MCF 10A (cell line): ENCODE measurements at regions not wholly inside any gene's neighbourhood (a gene's known extent, or its start where the extent isn't known, plus 50 kb on each side); places are given as distances from the start of the nearest gene placed in this dataset.

Source experiments
- BruUV-seq: library from RNA; stranded (reverse); fragments of 400-500 nt; replicated peaks from 2 replicates; lab custom pipeline; 2021; lab: Mats Ljungman, UMichigan
- CTCF ChIA-PET: fragments of 300-600 bp; sonication (Branson Sonifier 250); formaldehyde crosslinking; extraction: SDS; loops from one replicate; lab custom pipeline; 2021; ENCODE audit warnings: antibody characterized with exemption, inconsistent platforms; lab: Yijun Ruan, JAX
- POLR2A ChIA-PET: fragments of 300-600, 350-650 bp; sonication (Branson Sonifier 250); formaldehyde crosslinking; extraction: SDS; loops from one replicate; lab custom pipeline; 2020; ENCODE audit warnings: antibody characterized with exemption, inconsistent platforms; lab: Yijun Ruan, JAX
- DNase-seq: peaks from one replicate; pipeline ENCODE4 v3.0.0-alpha.2; 2018; ENCODE audit not compliant: unreplicated experiment
- H3K27ac Mint-ChIP-seq: one replicate; pipeline ENCODE4 v1.8.0; 2022; ENCODE audit warnings: mild to moderate bottlenecking, low read depth, mixed read lengths; ENCODE audit not compliant: unreplicated experiment
- H3K27me3 Mint-ChIP-seq: one replicate; pipeline ENCODE4 v1.8.0; 2022; ENCODE audit warnings: mixed read lengths; ENCODE audit not compliant: insufficient read depth, unreplicated experiment
- H3K36me3 Mint-ChIP-seq: one replicate; pipeline ENCODE4 v1.8.0; 2022; ENCODE audit warnings: mild to moderate bottlenecking, moderate library complexity, mixed read lengths; ENCODE audit not compliant: insufficient read depth, unreplicated experiment
- H3K4me1 Mint-ChIP-seq: one replicate; pipeline ENCODE4 v1.8.0; 2022; ENCODE audit warnings: mixed read lengths; ENCODE audit not compliant: insufficient read depth, unreplicated experiment
- H3K4me3 Mint-ChIP-seq: one replicate; pipeline ENCODE4 v1.8.0; 2022; ENCODE audit warnings: mild to moderate bottlenecking, moderate library complexity, mixed read lengths; ENCODE audit not compliant: unreplicated experiment
- H3K9me3 Mint-ChIP-seq: one replicate; pipeline ENCODE4 v1.8.0; 2022; ENCODE audit warnings: mixed read lengths; ENCODE audit not compliant: unreplicated experiment
- CTCF ChIP-seq: fragments of 200-600 bp; IDR thresholded peaks from one replicate; pipeline ENCODE4 v1.8.0; 2022; ENCODE audit warnings: antibody characterized with exemption, mild to moderate bottlenecking; ENCODE audit not compliant: unreplicated experiment
- intact Hi-C: fragments of 100-400 bp; cut with micrococcal nuclease; formaldehyde crosslinking; loops from 2 replicates; pipeline ENCODE4 v1.14.1; 2022

- intact Hi-C loops = no loop called here
- BruUV-seq = no TSS peak
- H3K4me3 Mint-ChIP-seq = no peak overlapping the region
- no peak overlapping the region for H3K27ac Mint-ChIP-seq
- peaks cover 9% of the 10 kb centered on the region for H3K4me1 Mint-ChIP-seq
- ChIA-PET CTCF (interaction anchor here (0.7 kb wide), 1 partner anchor 1099 kb away, joined by 3 read pairs; no protein-coding TSS in a partner anchor), POLR2A (no interaction called here)
- H3K27me3 Mint-ChIP-seq = no peaks in the 10 kb centered on the region
- H3K36me3 Mint-ChIP-seq = peaks cover 6% of the 10 kb centered on the region
- no peak for TF ChIP-seq CTCF
- no peak for DNase-seq
- H3K9me3 Mint-ChIP-seq = peaks cover 23% of the 10 kb centered on the region
Measured at GRCh38 chr6:67538032-67538431, 1097.0 kb upstream of the ADGRB3 start.

- ChIA-PET POLR2A (no interaction called here), CTCF (no interaction called here)
- no peak for TF ChIP-seq CTCF
- no peaks in the 10 kb centered on the region for H3K36me3 Mint-ChIP-seq
- H3K27me3 Mint-ChIP-seq = no peaks in the 10 kb centered on the region
- no peak overlapping the region for H3K27ac Mint-ChIP-seq
- H3K9me3 Mint-ChIP-seq = peaks cover 15% of the 10 kb centered on the region
- intact Hi-C loops = no loop called here
- H3K4me3 Mint-ChIP-seq = no peak overlapping the region
- DNase-seq = no peak
- BruUV-seq = no TSS peak
- H3K4me1 Mint-ChIP-seq = no peaks in the 10 kb centered on the region
Measured at GRCh38 chr6:67535946-67536345, 1099.1 kb upstream of the ADGRB3 start.

- BruUV-seq = no TSS peak
- POLR2A ChIA-PET = interaction anchor here (0.6 kb wide), 1 partner anchor 101 kb away, joined by 3 read pairs; no protein-coding TSS in a partner anchor
- peaks cover 4% of the 10 kb centered on the region for H3K36me3 Mint-ChIP-seq
Measured at GRCh38 chr6:67506352-67506751, 1128.7 kb upstream of the ADGRB3 start.

GRCh38 chr6:67501755-67502154 lies 1133.3 kb upstream of the ADGRB3 start:
- Mint-ChIP-seq H3K9me3 (peaks cover 6% of the 10 kb centered on the region), H3K36me3 (peaks cover 4% of the 10 kb centered on the region), H3K4me1 (no peaks in the 10 kb centered on the region), H3K27me3 (no peaks in the 10 kb centered on the region), H3K4me3 (peak overlapping the region; percentile 30), H3K27ac (peak overlapping the region; percentile 61)
- no peak for DNase-seq
- BruUV-seq = no TSS peak
- TF ChIP-seq CTCF = no peak
- ChIA-PET CTCF (interaction anchor here (1.2 kb wide), 1 partner anchor 63 kb away, joined by 4 read pairs; no protein-coding TSS in a partner anchor), POLR2A (no interaction called here)
- intact Hi-C loops = no loop called here

More at GRCh38 chr6:67506352-67506751, 1128.7 kb upstream of the ADGRB3 start:
- no peaks in the 10 kb centered on the region for H3K27me3 Mint-ChIP-seq
- H3K27ac Mint-ChIP-seq = no peak overlapping the region
- DNase-seq = no peak
- H3K4me3 Mint-ChIP-seq = no peak overlapping the region
- H3K4me1 Mint-ChIP-seq = no peaks in the 10 kb centered on the region
- CTCF ChIA-PET = interaction anchor here (1.7 kb wide), 1 partner anchor 10 kb away, joined by 4 read pairs; no protein-coding TSS in a partner anchor
- no peaks in the 10 kb centered on the region for H3K9me3 Mint-ChIP-seq
- no peak for TF ChIP-seq CTCF
- intact Hi-C loops = no loop called here
